Kidney (tissue), 13 donors: ENCODE measurements at regions not wholly inside any gene's neighbourhood (a gene's known extent, or its start where the extent isn't known, plus 50 kb on each side); places are given as distances from the start of the nearest gene placed in this dataset.

Source experiments
- DNase-seq, 5 donors: peaks; one replicate each; pipeline ENCODE4 v3.0.0-alpha.2; 2013 to 2020
- FAIRE-seq: peaks from 2 replicates; lab custom pipeline; 2012; peaks lifted over from hg19 to GRCh38; lab: Jason Lieb, UNC
- H3K27ac ChIP-seq, 2 donors: one replicate each; pipeline ENCODE4 v1.7.0; 2013; ENCODE audit warnings: low read depth in 2 of 2, low read length in 2 of 2, inconsistent platforms in 1 of 2
- H3K27me3 ChIP-seq: one replicate; pipeline ENCODE4 v1.7.1; 2013; ENCODE audit warnings: low read length, inconsistent platforms; ENCODE audit not compliant: control insufficient read depth, insufficient read depth
- H3K36me3 ChIP-seq, 3 donors: one replicate each; pipeline versions ENCODE4 v1.7.0 to v1.7.1; 2013; ENCODE audit warnings: low read length in 3 of 3, control low read depth in 1 of 3, inconsistent platforms in 1 of 3; ENCODE audit not compliant: insufficient read depth in 3 of 3, control insufficient read depth in 2 of 3
- H3K4me1 ChIP-seq, 3 donors: one replicate each; pipeline versions ENCODE4 v1.7.0 to v1.7.1; 2013; ENCODE audit warnings: low read length in 3 of 3, inconsistent platforms in 1 of 3, low read depth in 1 of 3; ENCODE audit not compliant: control insufficient read depth in 2 of 3, insufficient read depth in 2 of 3
- H3K4me3 ChIP-seq, 3 donors: one replicate each; pipeline versions ENCODE4 v1.7.0 to v1.8.1; 2013; ENCODE audit warnings: low read length in 3 of 3, control low read depth in 1 of 3, inconsistent platforms in 1 of 3
- H3K9ac ChIP-seq, 3 donors: one replicate each; pipeline versions ENCODE4 v1.7.0 to v1.7.1; 2013; ENCODE audit warnings: low read length in 3 of 3, control low read depth in 1 of 3, inconsistent platforms in 1 of 3
- H3K9me3 ChIP-seq, 3 donors: one replicate each; pipeline versions ENCODE4 v1.7.0 to v1.7.1; 2013; ENCODE audit warnings: low read length in 3 of 3, control low read depth in 1 of 3, inconsistent platforms in 1 of 3; ENCODE audit not compliant: control insufficient read depth in 2 of 3, insufficient read depth in 1 of 3
- CTCF ChIP-seq: IDR thresholded peaks from 3 replicates; pipeline ENCODE4 v1.5.1; 2012; ENCODE audit warnings: mild to moderate bottlenecking, moderate library complexity, borderline replicate concordance; ENCODE audit not compliant: insufficient read depth; ENCODE audit errors: extremely low read depth
- intact Hi-C: fragments of 100-400 bp; cut with DNase I; formaldehyde crosslinking; loops from one replicate; pipeline ENCODE4 v1.11.1; 2022
- donor health status: control.
- donor health status: control.
- donor health status: control.
- donor health status: control.
- donor health status: control.
- donor health status: DM: yes; HTN: yes; CAD: no.
- donor health status: Normal renal cell carcinoma (clear cell type).

GRCh38 chr15:69804786-69805185 lies 292.9 kb downstream of the TLE3 start:
- intact Hi-C loops = no loop called here
- H3K9me3 ChIP-seq = no peaks in the 10 kb centered on the region
- H3K27me3 ChIP-seq = no peaks in the 10 kb centered on the region
- no peak for FAIRE-seq
- no peak for TF ChIP-seq CTCF
- no peak for DNase-seq
- no peaks in the 10 kb centered on the region for H3K36me3 ChIP-seq
- no peak overlapping the region for H3K4me3 ChIP-seq
- H3K27ac ChIP-seq = no peak overlapping the region
- no peak overlapping the region for H3K9ac ChIP-seq
- H3K4me1 ChIP-seq = no peaks in the 10 kb centered on the region

GRCh38 chr15:69805248-69805953 lies 292.3 kb downstream of the TLE3 start:
- no peak overlapping the region for H3K4me3 ChIP-seq
- TF ChIP-seq CTCF = no peak
- H3K36me3 ChIP-seq = no peaks in the 10 kb centered on the region
- H3K27ac ChIP-seq = no peak overlapping the region
- H3K27me3 ChIP-seq = no peaks in the 10 kb centered on the region
- H3K9me3 ChIP-seq = no peaks in the 10 kb centered on the region
- intact Hi-C loops = no loop called here
- no peak overlapping the region for H3K9ac ChIP-seq
- no peaks in the 10 kb centered on the region for H3K4me1 ChIP-seq
- FAIRE-seq (no peak), DNase-seq (no peak)

- no peak overlapping the region for H3K4me3 ChIP-seq
- H3K27ac ChIP-seq = no peak overlapping the region
- no peaks in the 10 kb centered on the region for H3K36me3 ChIP-seq
- H3K27me3 ChIP-seq = peaks cover 2% of the 10 kb centered on the region
- no peaks in the 10 kb centered on the region for H3K4me1 ChIP-seq
- intact Hi-C loops = no loop called here
- TF ChIP-seq CTCF = no peak
- no peak for FAIRE-seq
- no peak for DNase-seq
- no peak overlapping the region for H3K9ac ChIP-seq
- H3K9me3 ChIP-seq = no peaks in the 10 kb centered on the region
Measured at GRCh38 chr15:69806287-69806915, 291.3 kb downstream of the TLE3 start.
